GM21737 (cell line): ENCODE measurements at regions not wholly inside any gene's neighbourhood (a gene's known extent, or its start where the extent isn't known, plus 50 kb on each side); places are given as distances from the start of the nearest gene placed in this dataset.

Experiments
- ATAC-seq: cut with Tn5 transposase; IDR thresholded peaks from one replicate; pipeline ENCODE4 v1.9.1; 2021; ENCODE audit warnings: mild to moderate bottlenecking, moderate library complexity; ENCODE audit not compliant: unreplicated experiment

DNA sequence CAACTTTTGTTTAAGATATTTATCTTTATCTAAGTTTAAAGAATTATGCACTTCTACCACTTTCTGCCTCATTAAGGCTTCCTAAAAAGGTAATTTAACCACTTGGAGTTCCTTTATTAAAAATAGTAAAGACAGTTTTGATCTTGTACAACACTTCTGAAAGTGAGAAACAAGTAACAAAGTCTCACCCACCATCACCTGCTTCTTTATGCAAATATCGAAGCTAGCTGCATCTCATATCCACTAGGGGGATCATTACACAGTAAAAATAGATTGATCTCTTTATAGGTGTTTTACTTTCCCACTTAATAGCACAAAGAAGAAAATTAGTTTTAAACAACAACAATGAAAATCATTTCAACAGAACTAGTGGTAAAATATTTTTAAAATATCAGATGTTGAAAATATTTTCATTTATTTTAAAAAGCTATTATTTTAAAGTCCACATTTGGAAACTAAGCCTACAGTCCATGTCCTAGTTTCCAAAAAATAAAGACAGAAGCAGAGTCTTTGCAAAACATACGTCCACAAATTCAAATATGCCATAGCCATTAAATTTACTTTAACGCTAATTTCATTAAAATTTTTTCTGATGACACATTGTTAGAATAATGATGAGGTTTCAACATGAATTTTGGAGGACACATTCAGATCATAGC is 160.0 kb upstream of the SOX5 start:
- peak; percentile 82 for ATAC-seq

DNA sequence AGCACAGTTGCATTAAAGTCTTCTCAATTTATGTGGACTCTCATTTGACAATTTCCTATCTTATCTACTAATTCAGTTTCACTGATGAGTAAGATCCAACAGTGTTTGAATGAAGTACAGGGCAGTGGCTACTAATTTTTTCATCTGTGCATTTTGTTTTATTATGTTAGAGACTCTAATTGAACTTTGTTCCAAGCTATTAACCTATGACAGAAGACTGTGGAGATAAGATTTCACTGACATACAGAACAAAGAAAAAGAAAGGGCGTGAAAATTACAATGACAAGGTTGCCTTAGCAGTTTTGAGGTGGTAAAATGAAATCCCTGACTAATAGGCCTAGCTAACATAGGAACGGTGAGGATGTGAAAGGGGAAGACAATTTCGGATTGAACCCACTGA is 153.2 kb upstream of the SOX5 start:
- ATAC-seq = no peak

DNA sequence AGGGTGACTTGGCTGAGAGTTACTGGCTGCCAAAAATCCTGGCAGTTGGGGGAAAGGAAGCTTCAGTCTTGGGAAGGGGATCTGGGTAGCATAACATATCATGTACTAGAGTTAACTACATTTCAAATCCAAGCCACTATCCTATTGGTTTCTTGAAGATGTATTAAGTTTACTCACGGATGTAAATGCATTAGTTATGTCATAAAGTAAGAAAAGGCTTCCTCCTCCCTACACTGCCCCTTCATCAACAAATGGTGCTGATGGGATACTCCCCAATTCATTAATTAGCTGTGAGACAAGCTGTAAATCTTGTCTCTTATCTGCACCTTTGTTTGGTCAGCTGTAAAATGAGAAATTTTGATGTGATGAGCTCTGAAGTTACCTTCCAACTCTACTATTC is 150.1 kb upstream of the SOX5 start:
- no peak for ATAC-seq

DNA sequence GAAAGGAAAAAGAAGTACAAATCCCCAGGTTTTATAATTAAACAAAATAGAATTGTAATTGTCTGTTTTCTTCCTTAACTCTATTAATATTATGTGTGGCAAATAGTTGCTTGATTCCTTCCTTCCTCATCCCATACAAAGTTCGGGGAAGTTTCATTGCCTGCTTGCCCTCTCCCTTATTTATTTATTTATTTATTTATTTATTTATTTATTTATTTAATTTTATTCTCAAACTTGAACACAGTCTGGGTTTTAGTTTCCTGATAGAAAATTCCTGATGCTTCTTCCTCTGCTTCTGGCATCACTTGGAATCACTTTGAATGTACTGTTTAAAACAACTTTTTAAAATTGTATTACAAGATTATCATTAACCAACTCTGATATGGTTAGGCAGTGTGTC is 145.8 kb upstream of the SOX5 start:
- no peak for ATAC-seq

DNA sequence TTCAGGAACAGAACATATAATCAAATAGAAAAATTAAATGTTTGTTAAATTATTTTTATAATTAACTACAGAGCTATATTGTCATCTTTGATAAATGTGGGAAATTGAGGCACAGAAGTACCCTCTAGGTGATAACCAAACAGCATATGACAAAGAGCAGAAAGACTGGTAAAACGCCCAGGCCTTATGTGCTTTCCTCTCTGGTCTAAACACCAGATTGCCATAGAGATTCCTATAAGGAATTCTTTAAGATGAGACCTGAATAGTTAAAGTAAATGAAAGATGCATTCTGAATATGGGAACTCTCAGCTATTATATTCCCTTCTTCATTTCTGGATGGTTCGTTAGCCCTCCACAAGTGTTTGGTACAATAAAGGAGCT is 140.0 kb upstream of the SOX5 start:
- ATAC-seq = no peak

DNA sequence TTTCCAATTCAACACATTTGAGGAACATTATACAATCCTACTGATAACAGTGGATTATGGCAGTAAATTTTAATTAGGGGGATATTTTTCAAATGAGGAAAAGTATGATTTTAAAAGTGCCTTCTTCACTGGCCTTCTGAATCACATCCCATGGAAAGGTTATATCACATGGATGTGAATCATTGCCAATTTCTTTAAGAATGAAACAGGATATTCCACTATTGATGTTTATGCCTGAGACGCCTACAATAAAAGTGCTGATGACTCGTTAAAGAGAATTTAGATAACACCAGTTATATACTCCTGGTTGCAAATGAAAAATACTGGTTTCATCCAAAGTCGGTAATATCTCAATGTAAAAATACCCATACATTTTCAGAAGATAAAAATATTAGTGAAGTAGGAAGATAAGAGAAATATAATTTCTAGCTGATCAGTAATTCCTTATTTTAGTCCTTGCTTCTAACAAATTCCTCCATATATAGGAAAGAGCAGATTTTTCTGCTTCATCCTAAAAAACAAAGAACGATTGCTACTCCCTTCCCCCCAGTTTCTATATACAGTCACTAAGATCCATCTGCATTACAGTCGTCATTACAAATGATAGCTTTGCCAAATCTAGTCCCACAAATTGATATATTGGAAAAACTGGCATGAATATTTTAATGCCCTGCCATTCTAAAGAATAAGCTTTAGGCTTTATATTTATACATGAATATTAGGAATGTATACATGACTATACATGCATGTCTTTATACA is 139.5 kb upstream of the SOX5 start:
- ATAC-seq = no peak

DNA sequence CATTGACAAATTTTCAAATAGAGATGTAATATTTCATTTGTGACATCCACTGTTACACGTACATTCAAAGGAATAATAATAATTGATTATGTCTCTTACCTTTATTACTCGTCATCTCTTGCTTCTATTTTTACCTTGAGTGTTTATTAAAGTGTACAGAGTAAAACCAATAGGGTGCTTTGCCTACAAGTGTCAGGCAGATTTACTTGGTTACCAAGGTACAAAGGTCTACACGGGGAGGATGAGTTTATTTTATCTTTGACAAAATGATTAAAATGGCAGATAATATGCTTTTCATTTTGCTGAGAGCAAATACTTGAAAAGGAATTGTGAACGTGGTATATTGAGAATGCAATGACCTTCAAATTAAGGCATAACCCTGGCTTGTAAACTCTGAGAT is 137.8 kb upstream of the SOX5 start:
- no peak for ATAC-seq

DNA sequence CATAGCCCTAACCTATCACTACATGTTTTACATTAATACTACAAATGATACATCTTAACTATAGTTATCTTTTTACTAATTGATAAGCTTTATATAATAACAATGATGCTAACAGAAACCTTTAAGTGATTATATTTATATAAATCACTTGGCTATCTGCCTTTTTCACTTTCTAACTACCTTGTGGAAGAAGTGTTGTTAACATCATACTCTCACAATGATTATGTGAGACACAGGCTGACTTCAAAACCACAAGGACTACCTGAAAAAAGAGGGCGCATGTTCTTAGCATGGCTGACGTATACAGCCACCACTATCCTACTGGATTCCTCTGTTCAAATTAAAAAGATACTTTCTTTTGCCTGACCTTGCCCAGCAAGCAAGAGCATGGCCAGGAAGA is 135.3 kb upstream of the SOX5 start:
- ATAC-seq = no peak

DNA sequence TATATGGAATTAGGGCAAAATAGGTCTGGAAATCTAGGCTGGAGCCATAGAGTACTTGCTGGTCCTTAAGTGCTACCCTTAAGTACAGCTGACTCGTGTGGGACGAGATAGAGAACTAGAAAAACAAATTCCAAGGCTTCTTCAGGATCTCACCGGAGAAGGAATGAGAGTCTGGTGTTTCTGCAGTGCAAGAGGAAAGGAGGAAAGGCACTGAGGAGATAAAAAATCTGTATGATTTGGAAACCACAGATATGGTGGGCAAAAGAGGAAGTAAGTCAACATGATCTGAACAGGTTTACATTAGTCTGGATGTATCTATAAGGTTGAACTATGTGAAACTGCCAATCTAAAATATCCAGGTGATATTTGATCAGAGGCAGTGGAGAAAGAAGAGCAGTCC is 134.4 kb upstream of the SOX5 start:
- ATAC-seq = no peak

DNA sequence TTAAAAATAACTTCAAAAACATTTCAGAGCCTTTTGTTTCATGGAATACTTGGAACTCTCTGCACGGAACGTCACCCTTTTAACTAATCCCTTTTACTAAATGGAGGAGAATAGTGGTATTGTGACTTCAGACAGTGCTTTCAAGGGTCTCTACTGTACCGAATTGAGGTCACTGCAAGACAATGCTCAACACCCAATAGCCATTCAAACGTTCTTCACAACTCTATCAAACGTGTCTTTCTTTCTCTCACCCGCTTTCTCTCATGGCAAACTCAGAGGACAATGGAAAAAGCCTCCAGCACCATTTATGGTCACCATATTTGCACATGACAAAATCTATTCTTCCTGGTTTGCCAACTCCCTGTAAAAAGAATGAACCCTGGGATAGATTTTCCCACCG is 132.1 kb upstream of the SOX5 start:
- no peak for ATAC-seq

DNA sequence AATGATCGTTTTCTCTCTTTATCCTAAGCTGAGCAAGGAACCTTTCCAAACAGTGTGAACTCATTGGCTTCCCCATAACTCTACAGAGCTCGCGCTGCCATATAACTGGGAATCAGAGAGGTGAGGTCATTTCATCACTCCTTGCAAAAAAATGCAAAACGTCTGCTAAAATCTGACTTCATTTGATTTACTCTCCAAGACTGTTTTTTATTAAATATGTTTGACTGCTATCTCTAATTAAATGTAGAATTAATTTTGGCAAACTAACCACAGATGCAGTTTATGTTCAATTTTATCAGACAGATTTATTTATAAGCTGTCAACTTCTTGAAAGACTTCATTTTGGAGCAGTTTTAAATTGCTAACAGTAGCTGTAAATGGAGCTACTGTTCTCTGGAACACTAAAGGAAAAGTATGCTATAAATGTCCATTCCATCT is 131.6 kb upstream of the SOX5 start:
- no peak for ATAC-seq

DNA sequence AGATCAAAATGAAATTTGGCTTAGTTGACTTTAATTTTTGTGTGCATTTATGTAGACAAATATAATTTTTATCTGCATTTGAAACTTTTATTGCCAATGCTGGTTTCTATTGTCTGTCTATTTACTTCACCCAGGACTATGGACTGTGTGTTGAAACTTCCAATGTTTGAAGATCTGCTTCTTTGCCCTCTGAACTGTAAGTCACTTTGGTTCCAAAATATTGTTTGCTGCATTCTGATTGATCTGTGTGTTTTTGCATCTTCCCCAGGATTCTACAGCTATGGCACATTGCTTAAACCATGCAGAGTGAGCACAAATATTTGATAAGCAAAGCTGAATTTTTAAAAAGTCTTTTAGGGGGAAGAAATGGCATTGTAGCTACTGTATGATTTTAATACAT is 131.0 kb upstream of the SOX5 start:
- ATAC-seq = no peak

DNA sequence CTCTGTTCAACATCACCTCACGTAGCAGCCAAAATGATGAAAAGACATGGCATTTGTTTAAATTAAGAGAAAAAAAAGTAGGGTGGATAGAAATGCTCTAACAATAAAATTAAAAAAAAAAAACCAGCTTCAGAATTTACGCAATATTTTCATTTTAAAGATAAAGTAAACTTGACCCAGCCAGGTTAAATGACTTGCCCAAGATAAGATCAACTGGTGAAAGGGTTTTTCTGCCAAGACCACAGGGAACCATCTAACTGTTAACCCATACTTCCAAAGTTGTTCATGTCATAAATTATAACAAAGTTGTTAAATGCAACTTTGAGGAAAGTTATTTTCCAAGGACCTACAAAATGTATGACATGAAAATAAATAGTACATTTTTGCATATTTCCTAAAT is 129.6 kb upstream of the SOX5 start:
- ATAC-seq = no peak

DNA sequence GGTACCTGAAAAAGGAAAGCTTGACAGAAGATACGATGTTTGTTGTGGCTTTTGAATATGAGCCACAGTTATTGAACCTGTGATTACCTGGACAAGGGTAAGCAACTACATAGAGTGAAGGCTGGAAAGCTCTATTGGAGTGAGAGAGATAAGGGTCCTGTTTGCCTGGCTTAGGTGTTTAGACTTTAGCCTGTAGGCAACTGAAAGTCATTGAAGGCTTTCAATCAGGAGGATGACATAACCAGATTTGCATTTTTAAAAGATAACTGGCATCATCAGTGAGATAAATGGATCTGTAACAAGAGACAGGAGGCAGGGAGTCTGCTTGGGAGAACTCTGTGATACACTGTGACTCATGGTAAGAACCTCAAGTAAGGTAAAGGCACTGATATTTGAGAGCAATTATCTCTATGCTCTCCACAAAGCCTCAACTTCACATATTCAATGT is 128.9 kb upstream of the SOX5 start:
- ATAC-seq = no peak

DNA sequence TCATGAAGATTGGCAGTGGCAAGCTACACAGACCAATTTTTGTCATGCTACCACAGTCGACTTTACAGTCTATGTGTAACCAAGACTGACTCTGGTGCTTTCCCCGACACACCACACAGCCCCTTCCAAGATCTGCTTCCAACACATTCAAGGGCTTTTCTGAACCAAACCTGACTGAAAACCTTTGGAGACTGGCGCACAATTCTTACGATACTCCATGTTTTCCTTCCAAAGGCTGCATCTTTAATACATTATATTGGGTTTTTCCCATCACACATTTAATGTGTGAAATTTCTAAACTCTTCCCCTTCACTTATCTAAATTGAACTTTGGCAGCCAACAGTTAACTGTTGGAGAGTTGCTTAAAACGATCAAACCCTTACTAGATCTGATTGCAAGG is 127.7 kb upstream of the SOX5 start:
- no peak for ATAC-seq

DNA sequence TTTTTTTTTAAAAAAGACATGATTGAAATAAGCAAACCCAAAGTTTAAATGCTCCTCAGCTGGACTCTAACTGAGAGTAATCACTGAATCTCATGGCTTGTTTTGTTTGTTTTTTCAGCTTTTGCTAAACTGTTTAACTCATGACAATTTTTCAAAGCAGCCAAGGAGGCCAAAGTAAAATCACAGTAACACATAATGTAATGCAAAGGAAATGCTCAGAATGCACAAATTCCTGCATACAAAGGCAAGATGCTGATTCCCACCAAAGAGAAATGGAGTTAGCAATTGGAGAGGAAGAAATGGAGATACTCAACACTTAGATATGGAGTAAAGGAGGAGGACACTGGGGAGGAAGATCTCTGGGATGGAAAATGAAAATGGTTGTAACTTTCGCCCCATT is 126.2 kb upstream of the SOX5 start:
- no peak for ATAC-seq

DNA sequence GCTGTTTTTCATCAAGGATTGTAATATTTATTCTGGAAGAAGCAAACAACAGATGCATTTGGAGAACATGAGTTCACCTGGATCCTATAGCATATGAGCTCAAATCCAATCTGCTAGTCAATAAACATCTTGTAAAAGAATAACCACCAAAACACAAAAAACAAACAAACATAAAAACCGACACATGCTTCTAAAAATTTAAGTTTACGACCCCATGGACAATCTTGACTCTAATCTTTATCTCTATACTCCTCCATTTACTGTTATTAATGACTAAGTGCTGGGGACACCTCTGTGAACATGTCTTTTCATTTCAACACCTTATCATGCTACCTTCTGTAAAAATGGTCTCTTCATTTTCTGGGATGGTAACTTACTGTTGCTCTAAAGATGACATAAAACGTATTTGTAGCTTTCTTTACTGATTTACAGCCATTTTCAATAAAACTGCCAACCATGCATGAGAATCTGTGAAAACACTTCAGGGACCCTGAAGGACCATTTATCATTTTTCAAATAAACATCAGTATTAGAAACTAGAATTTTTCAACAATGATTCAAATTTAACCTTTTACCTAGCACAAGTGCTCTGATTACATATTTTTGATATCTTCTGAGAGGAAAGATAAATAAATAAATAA is 123.8 kb upstream of the SOX5 start:
- ATAC-seq = no peak

DNA sequence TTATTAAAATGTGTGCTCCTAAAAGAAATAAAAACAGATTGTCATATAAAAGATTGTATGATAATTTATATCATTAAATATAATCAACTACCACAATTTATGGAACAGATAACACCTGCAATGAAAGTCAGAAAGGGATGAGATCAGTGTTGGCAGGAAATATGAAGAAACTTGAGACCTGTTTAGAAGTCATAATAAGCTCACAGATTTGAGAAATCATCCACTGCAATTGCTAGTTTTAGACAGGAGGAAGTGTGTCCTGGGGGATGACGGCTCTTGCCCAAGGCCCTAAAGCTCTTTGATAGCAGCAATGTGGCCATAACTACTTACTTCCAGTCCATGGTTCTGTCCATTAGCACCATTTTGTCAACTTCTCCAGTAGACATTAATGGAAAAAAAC is 122.8 kb upstream of the SOX5 start:
- no peak for ATAC-seq

DNA sequence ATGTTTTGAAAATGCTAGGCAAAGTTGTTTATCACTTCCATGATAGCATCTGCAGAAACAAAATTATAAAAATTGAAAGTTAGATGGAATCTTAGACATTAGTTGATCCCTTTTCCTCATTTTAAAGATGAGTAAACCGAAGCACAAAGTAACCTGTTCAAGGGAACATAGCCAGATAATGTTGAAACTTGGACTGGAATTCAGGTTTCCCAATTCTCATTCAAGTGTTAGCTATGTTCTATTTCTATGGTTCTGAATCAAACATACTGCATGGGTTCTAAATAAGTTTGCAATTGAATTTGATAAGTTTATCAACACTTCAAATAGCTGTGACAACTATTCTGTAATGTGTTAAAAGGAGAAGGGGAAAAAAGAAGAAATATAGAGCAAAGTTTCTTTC is 122.4 kb upstream of the SOX5 start:
- no peak for ATAC-seq

DNA sequence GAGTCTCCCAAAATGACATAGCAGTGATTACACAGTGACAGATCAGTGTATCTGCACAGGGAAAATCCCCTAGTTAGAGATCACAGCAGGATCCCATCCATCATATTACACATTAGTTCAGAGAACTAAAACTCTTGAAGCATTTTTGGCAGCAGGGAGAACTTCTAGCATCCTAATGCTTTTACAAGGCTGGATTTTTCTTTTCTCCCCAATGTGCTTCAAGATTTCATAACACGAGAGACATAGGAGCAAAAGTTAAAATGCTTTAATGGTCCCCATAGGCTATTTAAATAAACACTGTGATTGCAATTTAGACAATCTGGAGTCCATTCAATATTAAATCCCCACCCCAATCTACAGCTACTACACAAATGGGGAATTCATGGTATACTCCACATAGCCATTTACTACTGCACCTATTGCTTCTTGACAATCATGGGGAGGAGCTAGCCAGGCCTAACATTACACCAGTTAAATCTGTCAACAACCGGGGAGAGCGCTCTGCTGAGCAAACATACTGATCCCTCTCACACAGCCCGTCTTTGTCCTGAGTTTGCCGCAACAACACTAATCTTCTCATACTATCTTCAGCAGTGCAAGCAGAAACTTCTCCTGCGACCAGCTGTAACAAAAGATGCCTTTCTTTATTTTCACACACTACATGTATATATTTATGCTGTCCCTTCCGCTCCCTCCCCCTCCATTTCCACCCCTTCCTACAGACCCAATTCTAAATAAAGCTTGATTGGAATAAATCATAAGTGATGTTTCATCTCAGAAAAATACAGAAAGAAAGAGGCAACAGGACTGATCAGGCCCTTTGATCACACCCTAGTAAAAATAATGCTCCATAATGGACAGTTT is 120.3 kb upstream of the SOX5 start:
- ATAC-seq = no peak

DNA sequence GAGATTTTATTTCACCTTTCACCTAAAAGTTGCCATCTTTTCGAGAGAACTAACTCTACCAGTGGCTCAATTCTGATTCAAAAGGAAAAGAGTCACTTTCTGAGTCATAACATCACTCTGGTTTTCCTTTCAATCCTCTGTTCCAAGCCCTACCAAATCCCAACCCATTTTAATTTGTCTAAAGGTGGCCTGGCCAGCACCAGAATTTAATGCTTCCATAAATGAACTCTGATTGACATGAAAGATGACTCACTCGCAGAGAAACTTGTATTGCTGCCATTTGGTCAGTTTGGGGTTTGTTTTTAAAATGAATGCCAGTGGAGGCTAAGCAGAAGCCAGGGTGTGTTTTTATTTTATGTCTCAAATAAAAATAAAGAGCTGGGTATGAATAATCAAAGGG is 117.4 kb upstream of the SOX5 start:
- no peak for ATAC-seq
